Mesenchymal stem cell (in vitro differentiated cells and primary cell): ENCODE measurements at regions not wholly inside any gene's neighbourhood (a gene's known extent, or its start where the extent isn't known, plus 50 kb on each side); places are given as distances from the start of the nearest gene placed in this dataset.

Source experiments
- DNase-seq: peaks from one replicate; pipeline ENCODE4 v3.0.0-alpha.2; 2013
- H2AFZ ChIP-seq: one replicate; pipeline ENCODE4 v1.6.1; 2013; ENCODE audit warnings: low read depth, mild to moderate bottlenecking, control low read depth, inconsistent platforms, low read length, moderate library complexity
- H2AK5ac ChIP-seq: 2 replicates; pipeline ENCODE4 v1.6.1; 2013; ENCODE audit warnings: low read length, moderate library complexity, mild to moderate bottlenecking, inconsistent platforms; ENCODE audit not compliant: severe bottlenecking
- H2BK120ac ChIP-seq: one replicate; pipeline ENCODE4 v1.6.1; 2013; ENCODE audit warnings: low read depth, mild to moderate bottlenecking, inconsistent platforms, low read length, moderate library complexity
- H2BK12ac ChIP-seq, 2 experiments: one replicate each; pipeline ENCODE4 v1.6.1; 2013; ENCODE audit warnings: inconsistent platforms in 2 of 2, low read length in 2 of 2, mild to moderate bottlenecking in 2 of 2, moderate library complexity in 2 of 2, control low read depth in 1 of 2
- H2BK15ac ChIP-seq: one replicate; pipeline ENCODE4 v1.6.1; 2013; ENCODE audit warnings: mild to moderate bottlenecking, low read depth, inconsistent platforms; ENCODE audit not compliant: poor library complexity, severe bottlenecking
- H2BK5ac ChIP-seq: 2 replicates; pipeline ENCODE4 v1.6.1; 2013; ENCODE audit warnings: low read depth, mild to moderate bottlenecking, low read length, control low read depth, inconsistent platforms; ENCODE audit not compliant: poor library complexity, severe bottlenecking
- H3K14ac ChIP-seq, 2 experiments: one replicate each; pipeline ENCODE4 v1.6.1; 2013; ENCODE audit warnings: inconsistent platforms in 2 of 2, low read length in 2 of 2, control low read depth in 1 of 2, mild to moderate bottlenecking in 1 of 2, moderate library complexity in 1 of 2
- H3K18ac ChIP-seq, 2 experiments: one replicate each; pipeline ENCODE4 v1.6.1; 2013; ENCODE audit warnings: inconsistent platforms in 2 of 2, low read length in 2 of 2, control low read depth in 1 of 2, low read depth in 1 of 2, mild to moderate bottlenecking in 1 of 2
- H3K23ac ChIP-seq, 2 experiments: one replicate each; pipeline ENCODE4 v1.6.1; 2013; ENCODE audit warnings: inconsistent platforms in 2 of 2, low read length in 2 of 2, mild to moderate bottlenecking in 2 of 2, moderate library complexity in 2 of 2, control low read depth in 1 of 2
- H3K27ac ChIP-seq: 2 replicates; pipeline ENCODE4 v1.5.1; 2013; ENCODE audit warnings: mild to moderate bottlenecking, moderate library complexity, low read length, control low read depth, inconsistent platforms; ENCODE audit not compliant: poor library complexity, severe bottlenecking
- H3K27me3 ChIP-seq, 2 experiments: 2 replicates each; pipeline versions ENCODE4 v1.6.1 to v1.7.0; 2013; ENCODE audit warnings: low read length in 2 of 2, mild to moderate bottlenecking in 2 of 2, moderate library complexity in 2 of 2, control low read depth in 1 of 2, inconsistent platforms in 1 of 2; ENCODE audit not compliant: control insufficient read depth in 1 of 2, insufficient read depth in 1 of 2
- H3K36me3 ChIP-seq, 2 experiments: 2 replicates each; pipeline versions ENCODE4 v1.6.1 to v1.7.0; 2013; ENCODE audit warnings: low read length in 2 of 2, control low read depth in 1 of 2, inconsistent platforms in 1 of 2, low read depth in 1 of 2, mild to moderate bottlenecking in 1 of 2; ENCODE audit not compliant: insufficient read depth in 2 of 2, control insufficient read depth in 1 of 2
- H3K4ac ChIP-seq, 2 experiments: one replicate each; pipeline ENCODE4 v1.6.1; 2013; ENCODE audit warnings: inconsistent platforms in 2 of 2, low read length in 2 of 2, mild to moderate bottlenecking in 2 of 2, moderate library complexity in 2 of 2, control low read depth in 1 of 2, low read depth in 1 of 2
- H3K4me1 ChIP-seq: 2 replicates; pipeline ENCODE4 v1.6.1; 2013; ENCODE audit warnings: low read depth, low read length, control low read depth; ENCODE audit not compliant: control insufficient read depth, insufficient read depth
- H3K4me2 ChIP-seq: 2 replicates; pipeline ENCODE4 v1.6.1; 2013; ENCODE audit warnings: low read length, mild to moderate bottlenecking, inconsistent platforms; ENCODE audit not compliant: poor library complexity, severe bottlenecking
- H3K4me3 ChIP-seq, 2 experiments: 2 replicates each; pipeline versions ENCODE4 v1.5.1 to v1.7.0; 2013; ENCODE audit warnings: low read length in 2 of 2, mild to moderate bottlenecking in 2 of 2, control low read depth in 1 of 2, low read depth in 1 of 2; ENCODE audit not compliant: insufficient read depth in 1 of 2
- H3K79me1 ChIP-seq: replicated peaks from 2 replicates; pipeline ENCODE4 v1.6.1; 2013; ENCODE audit warnings: mild to moderate bottlenecking, control low read depth, low read length, inconsistent platforms; ENCODE audit not compliant: poor library complexity, severe bottlenecking
- H3K9ac ChIP-seq: 2 replicates; pipeline ENCODE4 v1.7.0; 2013; ENCODE audit warnings: mild to moderate bottlenecking, low read length, moderate library complexity
- H3K9me3 ChIP-seq: 2 replicates; pipeline ENCODE4 v1.7.0; 2013; ENCODE audit warnings: mild to moderate bottlenecking, low read length; ENCODE audit not compliant: control insufficient read depth
- H4K8ac ChIP-seq: one replicate; pipeline ENCODE4 v1.6.1; 2013; ENCODE audit warnings: inconsistent platforms, mild to moderate bottlenecking, low read length, moderate library complexity
- H4K91ac ChIP-seq: one replicate; pipeline ENCODE4 v1.6.1; 2013; ENCODE audit warnings: mild to moderate bottlenecking, low read length, inconsistent platforms
- WGBS: methylation state at CpG from one replicate; pipeline ENCODE4 v1.1.7; 2013; ENCODE audit warnings: mixed read lengths; 5-methylcytosine and 5-hydroxymethylcytosine counted together

DNA sequence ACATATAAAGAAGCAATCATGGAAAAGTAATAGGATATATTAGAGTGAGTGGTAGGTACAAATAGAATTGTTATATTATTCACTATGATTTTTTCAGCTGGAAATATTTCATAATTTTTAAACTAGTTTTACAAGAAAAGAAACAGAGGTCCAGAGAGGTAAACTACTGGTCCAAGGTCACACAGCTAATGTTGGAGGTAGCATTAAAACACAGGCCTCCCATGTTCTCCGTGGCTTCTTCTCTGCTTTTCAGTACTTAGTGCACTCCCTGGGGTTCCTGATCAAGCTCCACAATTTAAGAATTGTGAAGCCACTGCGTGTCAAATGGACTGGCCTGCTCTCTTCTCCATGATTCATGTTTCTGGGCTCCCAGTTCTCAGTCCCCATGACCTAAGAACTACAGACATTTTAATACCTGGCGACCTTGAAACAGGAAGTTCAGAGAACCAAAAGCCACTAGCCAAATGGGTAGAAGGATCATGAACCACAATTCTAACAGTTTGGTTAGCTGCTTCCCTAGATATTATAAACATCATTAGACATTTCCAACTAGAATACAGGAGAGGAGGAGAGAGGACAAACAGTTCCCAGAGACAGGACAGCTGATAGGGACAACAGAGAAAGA lies 172.0 kb upstream of the KLF3 start:
- H2AK5ac ChIP-seq: no peak overlapping the region
- DNase-seq: no peak
- H3K79me1 ChIP-seq: no peaks in the 10 kb centered on the region
- H3K18ac ChIP-seq: no peak overlapping the region
- H2BK12ac ChIP-seq: no peak overlapping the region
- H4K8ac ChIP-seq: no peak overlapping the region
- H2BK5ac ChIP-seq: no peak overlapping the region
- H3K36me3 ChIP-seq: no peaks in the 10 kb centered on the region
- H3K9ac ChIP-seq: no peak overlapping the region
- H2BK15ac ChIP-seq: no peak overlapping the region
- no peak overlapping the region for H3K4me2 ChIP-seq
- no peak overlapping the region for H2BK120ac ChIP-seq
- H3K4me3 ChIP-seq: no peak overlapping the region
- no peak overlapping the region for H3K14ac ChIP-seq
- no peaks in the 10 kb centered on the region for H3K9me3 ChIP-seq
- H3K23ac ChIP-seq: no peak overlapping the region
- no peak overlapping the region for H2AFZ ChIP-seq
- no peak overlapping the region for H4K91ac ChIP-seq
- WGBS: 94% methylated on average over 3 of the region's 3 CpGs
- no peak overlapping the region for H3K4ac ChIP-seq
- no peak overlapping the region for H3K27ac ChIP-seq
- H3K27me3 ChIP-seq: no peaks in the 10 kb centered on the region
- H3K4me1 ChIP-seq: peaks cover 4% of the 10 kb centered on the region

GRCh38 chr4:38493066-38493465 lies 170.9 kb upstream of the KLF3 start:
- H3K18ac ChIP-seq: no peak overlapping the region
- no peak overlapping the region for H4K91ac ChIP-seq
- no peak overlapping the region for H3K4me2 ChIP-seq
- H3K23ac ChIP-seq: no peak overlapping the region
- no peaks in the 10 kb centered on the region for H3K27me3 ChIP-seq
- no peak overlapping the region for H2AK5ac ChIP-seq
- H2BK12ac ChIP-seq: no peak overlapping the region
- H3K36me3 ChIP-seq: no peaks in the 10 kb centered on the region
- H2BK120ac ChIP-seq: no peak overlapping the region
- H3K27ac ChIP-seq: no peak overlapping the region
- DNase-seq: no peak
- no peak overlapping the region for H2AFZ ChIP-seq
- no peak overlapping the region for H3K14ac ChIP-seq
- H3K4me1 ChIP-seq: peaks cover 4% of the 10 kb centered on the region
- no peak overlapping the region for H2BK15ac ChIP-seq
- no peaks in the 10 kb centered on the region for H3K79me1 ChIP-seq
- H3K9ac ChIP-seq: no peak overlapping the region
- no peak overlapping the region for H3K4me3 ChIP-seq
- no peak overlapping the region for H2BK5ac ChIP-seq
- H3K9me3 ChIP-seq: no peaks in the 10 kb centered on the region
- no peak overlapping the region for H4K8ac ChIP-seq
- no peak overlapping the region for H3K4ac ChIP-seq

GRCh38 chr4:38495446-38495845 lies 168.6 kb upstream of the KLF3 start:
- DNase-seq: no peak

GRCh38 chr4:38497121-38497520 lies 166.9 kb upstream of the KLF3 start:
- no peak for DNase-seq
- WGBS: 100% methylated on average over 1 of the region's 3 CpGs
- no peak overlapping the region for H2AFZ ChIP-seq
- no peaks in the 10 kb centered on the region for H3K27me3 ChIP-seq
- no peak overlapping the region for H4K8ac ChIP-seq
- no peak overlapping the region for H3K4me3 ChIP-seq
- no peak overlapping the region for H3K23ac ChIP-seq
- H3K79me1 ChIP-seq: no peaks in the 10 kb centered on the region
- H4K91ac ChIP-seq: no peak overlapping the region
- no peak overlapping the region for H3K27ac ChIP-seq
- H2BK15ac ChIP-seq: no peak overlapping the region
- H3K18ac ChIP-seq: no peak overlapping the region
- no peak overlapping the region for H2BK5ac ChIP-seq
- H3K4me2 ChIP-seq: no peak overlapping the region
- H2BK12ac ChIP-seq: no peak overlapping the region
- no peaks in the 10 kb centered on the region for H3K36me3 ChIP-seq
- H2BK120ac ChIP-seq: no peak overlapping the region
- H3K4me1 ChIP-seq: no peaks in the 10 kb centered on the region
- H3K4ac ChIP-seq: no peak overlapping the region
- H3K9me3 ChIP-seq: no peaks in the 10 kb centered on the region
- no peak overlapping the region for H3K14ac ChIP-seq
- H2AK5ac ChIP-seq: no peak overlapping the region
- no peak overlapping the region for H3K9ac ChIP-seq

More at GRCh38 chr4:38495446-38495845, 168.6 kb upstream of the KLF3 start:
- Histone ChIP-seq H2AK5ac (no peak overlapping the region), H4K8ac (no peak overlapping the region), H2BK5ac (no peak overlapping the region), H2AFZ (no peak overlapping the region), H3K4ac (no peak overlapping the region), H3K27me3 (no peaks in the 10 kb centered on the region), H3K79me1 (no peaks in the 10 kb centered on the region), H3K4me1 (no peaks in the 10 kb centered on the region), H3K27ac (no peak overlapping the region), H3K4me3 (no peak overlapping the region), H2BK15ac (no peak overlapping the region), H2BK120ac (peak overlapping the region; percentile 77), H3K9ac (no peak overlapping the region), H3K9me3 (no peaks in the 10 kb centered on the region), H3K36me3 (no peaks in the 10 kb centered on the region), H3K14ac (no peak overlapping the region), H4K91ac (no peak overlapping the region), H2BK12ac (no peak overlapping the region), H3K4me2 (no peak overlapping the region), H3K18ac (no peak overlapping the region), H3K23ac (no peak overlapping the region)
- WGBS: 73% methylated on average over 2 of the region's 3 CpGs
